Activated CD8-positive, alpha-beta memory T cell treated with anti-CD3 and anti-CD28 coated beads, Interleukin-2, amount 50 U/mL, for 1 hour (primary cell): ENCODE measurements at regions not wholly inside any gene's neighbourhood (a gene's known extent, or its start where the extent isn't known, plus 50 kb on each side); places are given as distances from the start of the nearest gene placed in this dataset.
"Not testable (repeated sequence)": the region's sequence is repeated elsewhere in the genome, so short reads cannot be mapped to it uniquely, and the experiment has no call there.

Source experiments
- DNase-seq: peaks from one replicate; pipeline ENCODE4 v3.0.0-alpha.2; 2020; ENCODE audit errors: extremely low read depth

GRCh38 chr9:96064826-96065481, 189.5 kb downstream of the ERCC6L2 start:
- no peak for DNase-seq

GRCh38 chr9:96062854-96063253, 187.4 kb downstream of the ERCC6L2 start:
- DNase-seq, result no peak

GRCh38 chr9:96062031-96062430, 186.5 kb downstream of the ERCC6L2 start:
- DNase-seq, result no peak

GRCh38 chr9:96061293-96061987, 185.9 kb downstream of the ERCC6L2 start:
- peak; percentile 16 for DNase-seq

- DNase-seq, result no peak
Observed at GRCh38 chr9:96058218-96058617, 182.7 kb downstream of the ERCC6L2 start.

GRCh38 chr9:96057155-96057554, 181.7 kb downstream of the ERCC6L2 start:
- DNase-seq, result no peak

- DNase-seq, result no peak
Observed at GRCh38 chr9:96056226-96056625, 180.7 kb downstream of the ERCC6L2 start.

- not testable (repeated sequence) for DNase-seq
Observed at GRCh38 chr9:96054248-96054647, 178.8 kb downstream of the ERCC6L2 start.

- DNase-seq, result no peak
Observed at GRCh38 chr9:96052686-96053085, 177.2 kb downstream of the ERCC6L2 start.

- no peak for DNase-seq
Observed at GRCh38 chr9:96051423-96051822, 175.9 kb downstream of the ERCC6L2 start.

GRCh38 chr9:96050861-96051155, 175.3 kb downstream of the ERCC6L2 start:
- DNase-seq, result no peak

GRCh38 chr9:96050048-96050860, 174.8 kb downstream of the ERCC6L2 start:
- no peak for DNase-seq

GRCh38 chr9:96048956-96049831, 173.7 kb downstream of the ERCC6L2 start:
- no peak for DNase-seq

GRCh38 chr9:96048104-96048955, 172.8 kb downstream of the ERCC6L2 start:
- DNase-seq, result no peak

GRCh38 chr9:96047741-96048103, 172.2 kb downstream of the ERCC6L2 start:
- no peak for DNase-seq

- DNase-seq, result no peak
Observed at GRCh38 chr9:96047116-96047639, 171.7 kb downstream of the ERCC6L2 start.

GRCh38 chr9:96045811-96046210, 170.3 kb downstream of the ERCC6L2 start:
- DNase-seq, result no peak

- DNase-seq, result no peak
Observed at GRCh38 chr9:96044401-96044800, 168.9 kb downstream of the ERCC6L2 start.

- DNase-seq, result no peak
Observed at GRCh38 chr9:96040591-96041461, 165.3 kb downstream of the ERCC6L2 start.

- DNase-seq, result no peak
Observed at GRCh38 chr9:96038914-96039313, 163.4 kb downstream of the ERCC6L2 start.
